ENCODE measurements at regions not wholly inside any gene's neighbourhood (a gene's known extent, or its start where the extent isn't known, plus 50 kb on each side); places are given as distances from the start of the nearest gene placed in this dataset.

GRCh38 chr9:7392148-7392547 is 407.4 kb downstream of the DMAC1 start:
- no peak for DNase-seq (ENCODE audit: low read depth in 1 of 2, low spot score in 2 of 2)
- FAIRE-seq: no peak
- 91% methylated on average over 3 of the region's 3 CpGs; no CpG with 5 or more reads in 1 of the 2 experiments for WGBS, 2 experiments (ENCODE audit: extremely low coverage in 1 of 2, insufficient coverage in 1 of 2, insufficient read length in 1 of 2, insufficient replicate concordance in 2 of 2, low coverage in 1 of 2, low lambda C conversion rate in 2 of 2, missing lambda C conversion rate in 1 of 2)
- TF ChIP-seq CHD2 (IDR thresholded peaks at IDR 0.05; ENCODE audit: low read length) (no peak), EGR1 (IDR thresholded peaks at IDR 0.05; ENCODE audit: borderline replicate concordance, low read depth, low read length) (no peak), CTCF (IDR thresholded peaks at IDR 0.05; ENCODE audit: control extremely low read depth in 1 of 3, insufficient read depth in 1 of 3, low read depth in 1 of 3, low read length in 3 of 3) (no peak), MAFK (IDR thresholded peaks at IDR 0.05; ENCODE audit: low read depth, low read length) (no peak), HDAC6 (IDR thresholded peaks at IDR 0.05; ENCODE audit: low read depth, low read length) (no peak), RFX5 (IDR thresholded peaks at IDR 0.05; ENCODE audit: borderline replicate concordance, low read depth, low read length) (no peak), SIX5 (IDR thresholded peaks at IDR 0.05; ENCODE audit: low read depth, low read length) (no peak), RBBP5 (IDR thresholded peaks at IDR 0.05; ENCODE audit: borderline replicate concordance, low read depth, low read length) (no peak), ATF2 (IDR thresholded peaks at IDR 0.05; ENCODE audit: low read length) (no peak), HDAC2 (IDR thresholded peaks at IDR 0.05; ENCODE audit: borderline replicate concordance in 1 of 2, low read depth in 2 of 2, low read length in 2 of 2) (no peak), BACH1 (IDR thresholded peaks at IDR 0.05; ENCODE audit: low read length) (no peak)

More at GRCh38 chr9:7392148-7392547, 407.4 kb downstream of the DMAC1 start:
- H2BK15ac ChIP-seq (ENCODE audit: low read length): no peak overlapping the region
- H4K8ac ChIP-seq (ENCODE audit: extremely low read depth, insufficient read depth, low read length): no peak overlapping the region
- no peak overlapping the region for H2BK5ac ChIP-seq (ENCODE audit: low read depth, low read length)
- H3K9me3 ChIP-seq (ENCODE audit: insufficient read depth in 2 of 2, low read depth in 1 of 2, low read length in 1 of 2): no peaks in the 10 kb centered on the region
- H2BK120ac ChIP-seq (replicated peaks; ENCODE audit: low read depth, low read length): no peak overlapping the region
- no peak overlapping the region for H3K9ac ChIP-seq (replicated peaks in 1 of 4; ENCODE audit: extremely low read depth in 1 of 4, low read depth in 3 of 4, low read length in 3 of 4)
- no peak overlapping the region for H3K18ac ChIP-seq (ENCODE audit: extremely low read depth, low read length)
- no peak overlapping the region for H4K5ac ChIP-seq (ENCODE audit: insufficient read length, low read depth, low read length)
- no peaks in the 10 kb centered on the region for H3K36me3 ChIP-seq (ENCODE audit: control insufficient read depth in 2 of 4, insufficient read depth in 4 of 4, low read length in 3 of 4)
- no peak overlapping the region for H4K91ac ChIP-seq (replicated peaks; ENCODE audit: insufficient read length, low read length)
- no peak overlapping the region for H3K27ac ChIP-seq (ENCODE audit: low read depth, low read length)
- no peak overlapping the region for H3K4me2 ChIP-seq (ENCODE audit: insufficient read depth in 1 of 2, low read depth in 2 of 2, low read length in 2 of 2)
- H3K4ac ChIP-seq (replicated peaks; ENCODE audit: insufficient read length, low read depth, low read length): no peak overlapping the region
- no peak overlapping the region for H3K56ac ChIP-seq (replicated peaks; ENCODE audit: insufficient read length, low read depth, low read length)
- H3K27me3 ChIP-seq (replicated peaks in 1 of 4; ENCODE audit: control insufficient read depth in 3 of 4, extremely low read depth in 1 of 4, insufficient read depth in 3 of 4, low read length in 3 of 4): peaks cover 0 to 2% (median 0%) of the 10 kb centered on the region in 4 experiments; a peak in 1 of 7 replicates
- ChIA-PET POLR2A (ENCODE audit: partially characterized antibody) (no interaction called here), CTCF (ENCODE audit: partially characterized antibody) (interaction anchor here (0.9 to 1.0 kb wide), 3 partner anchors 8 to 22 kb away, joined by 3 to 5 read pairs (median 3); no protein-coding TSS in a partner anchor)
- no peaks in the 10 kb centered on the region for H4K20me1 ChIP-seq (replicated peaks in 1 of 2; ENCODE audit: control insufficient read depth in 1 of 2, insufficient read depth in 2 of 2, low read length in 2 of 2)
- H2AFZ ChIP-seq (ENCODE audit: low read length): no peak overlapping the region
- H3K79me2 ChIP-seq (ENCODE audit: control insufficient read depth in 1 of 2, insufficient read depth in 2 of 2, low read length in 2 of 2): no peaks in the 10 kb centered on the region
- H3K14ac ChIP-seq (ENCODE audit: insufficient read length): no peak overlapping the region
- H3K4me3 ChIP-seq (ENCODE audit: extremely low read depth in 1 of 4, insufficient read depth in 2 of 4, low read depth in 3 of 4, low read length in 4 of 4): no peak overlapping the region
- H3K4me1 ChIP-seq (replicated peaks in 1 of 4; ENCODE audit: control insufficient read depth in 3 of 4, insufficient read depth in 4 of 4, low read length in 3 of 4): no peaks in the 10 kb centered on the region
- H2AK5ac ChIP-seq (ENCODE audit: low read depth, low read length): no peak overlapping the region
- H3K23me2 ChIP-seq (ENCODE audit: low read depth, low read length): no peaks in the 10 kb centered on the region
- no peaks in the 10 kb centered on the region for H3K79me1 ChIP-seq (ENCODE audit: low read depth, low read length)
- H2BK20ac ChIP-seq (ENCODE audit: low read length): no peak overlapping the region
- H2BK12ac ChIP-seq (ENCODE audit: low read depth, low read length): no peak overlapping the region
- no peak overlapping the region for H3K23ac ChIP-seq (ENCODE audit: insufficient read length)

Data from H1 (cell line).